PC-9 (cell line): ENCODE measurements at regions not wholly inside any gene's neighbourhood (a gene's known extent, or its start where the extent isn't known, plus 50 kb on each side); places are given as distances from the start of the nearest gene placed in this dataset.

ENCODE experiments used
- EZH2 ChIP-seq: fragments of 200-600 bp; sonication (generic); IDR thresholded peaks from 2 replicates; pipeline ENCODE4 v1.8.0; 2017; ENCODE audit warnings: antibody characterized with exemption, low read depth
- TF ChIP-seq, protein P1 (sequence below): fragments of 200-600 bp; sonication (generic); conservative IDR thresholded peaks from 2 replicates; pipeline ENCODE4 v1.6.1; 2017; ENCODE audit warnings: mixed run types, antibody characterized with exemption, mild to moderate bottlenecking, moderate library complexity

DNA sequence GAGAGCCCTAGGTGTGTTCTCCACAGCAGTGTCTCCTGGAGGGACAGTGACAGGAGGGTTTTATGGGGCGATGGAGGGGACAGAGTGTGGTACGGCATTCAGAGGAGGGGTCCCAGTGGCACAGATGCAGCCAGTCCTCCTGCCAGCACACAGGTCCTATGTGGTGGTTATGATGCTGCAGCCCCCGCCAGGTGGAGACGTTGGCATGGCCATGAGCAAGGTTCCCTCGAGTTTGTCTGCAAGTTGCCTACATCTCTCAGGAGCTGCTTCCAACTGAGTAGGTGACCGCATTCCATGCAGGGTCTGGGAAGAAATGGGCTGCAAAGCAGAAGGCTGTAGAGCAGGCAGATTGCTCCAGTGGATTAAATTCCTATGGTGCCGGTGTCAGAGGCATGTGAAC lies 646.0 kb downstream of the TBC1D22A start:
- no peak for TF ChIP-seq EZH2
- TF ChIP-seq, protein P1, sequence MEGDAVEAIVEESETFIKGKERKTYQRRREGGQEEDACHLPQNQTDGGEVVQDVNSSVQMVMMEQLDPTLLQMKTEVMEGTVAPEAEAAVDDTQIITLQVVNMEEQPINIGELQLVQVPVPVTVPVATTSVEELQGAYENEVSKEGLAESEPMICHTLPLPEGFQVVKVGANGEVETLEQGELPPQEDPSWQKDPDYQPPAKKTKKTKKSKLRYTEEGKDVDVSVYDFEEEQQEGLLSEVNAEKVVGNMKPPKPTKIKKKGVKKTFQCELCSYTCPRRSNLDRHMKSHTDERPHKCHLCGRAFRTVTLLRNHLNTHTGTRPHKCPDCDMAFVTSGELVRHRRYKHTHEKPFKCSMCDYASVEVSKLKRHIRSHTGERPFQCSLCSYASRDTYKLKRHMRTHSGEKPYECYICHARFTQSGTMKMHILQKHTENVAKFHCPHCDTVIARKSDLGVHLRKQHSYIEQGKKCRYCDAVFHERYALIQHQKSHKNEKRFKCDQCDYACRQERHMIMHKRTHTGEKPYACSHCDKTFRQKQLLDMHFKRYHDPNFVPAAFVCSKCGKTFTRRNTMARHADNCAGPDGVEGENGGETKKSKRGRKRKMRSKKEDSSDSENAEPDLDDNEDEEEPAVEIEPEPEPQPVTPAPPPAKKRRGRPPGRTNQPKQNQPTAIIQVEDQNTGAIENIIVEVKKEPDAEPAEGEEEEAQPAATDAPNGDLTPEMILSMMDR = peak; percentile 36; the same call in 1 of the 2 replicates
